ENCODE measurements at regions not wholly inside any gene's neighbourhood (a gene's known extent, or its start where the extent isn't known, plus 50 kb on each side); places are given as distances from the start of the nearest gene placed in this dataset.

DNA sequence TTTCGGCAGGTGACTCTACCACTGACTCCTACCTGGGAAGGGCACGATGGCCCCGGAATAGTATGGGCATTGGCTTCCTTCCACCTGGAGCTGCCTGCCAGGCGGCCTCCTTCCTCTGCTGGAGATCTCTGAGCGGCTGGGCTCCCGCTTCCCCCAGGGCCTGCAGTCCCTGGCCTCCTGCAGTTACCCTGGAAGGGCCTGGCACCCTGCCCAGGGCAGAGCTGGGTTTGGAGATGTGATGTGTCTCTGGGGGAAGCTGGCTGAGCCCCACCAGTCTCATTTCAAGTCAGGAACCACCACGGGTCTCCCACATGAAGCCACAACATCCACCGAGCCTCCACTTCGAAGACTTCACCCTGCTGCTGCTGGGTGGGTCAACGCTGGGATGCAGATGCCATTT is 97.9 kb downstream of the IRF8 start:
- CTCF ChIA-PET: no interaction called here
- H3K27me3 ChIP-seq (ENCODE audit: low read length): peaks cover 47% of the 10 kb centered on the region
- intact Hi-C loops (cut with micrococcal nuclease): no loop called here

DNA sequence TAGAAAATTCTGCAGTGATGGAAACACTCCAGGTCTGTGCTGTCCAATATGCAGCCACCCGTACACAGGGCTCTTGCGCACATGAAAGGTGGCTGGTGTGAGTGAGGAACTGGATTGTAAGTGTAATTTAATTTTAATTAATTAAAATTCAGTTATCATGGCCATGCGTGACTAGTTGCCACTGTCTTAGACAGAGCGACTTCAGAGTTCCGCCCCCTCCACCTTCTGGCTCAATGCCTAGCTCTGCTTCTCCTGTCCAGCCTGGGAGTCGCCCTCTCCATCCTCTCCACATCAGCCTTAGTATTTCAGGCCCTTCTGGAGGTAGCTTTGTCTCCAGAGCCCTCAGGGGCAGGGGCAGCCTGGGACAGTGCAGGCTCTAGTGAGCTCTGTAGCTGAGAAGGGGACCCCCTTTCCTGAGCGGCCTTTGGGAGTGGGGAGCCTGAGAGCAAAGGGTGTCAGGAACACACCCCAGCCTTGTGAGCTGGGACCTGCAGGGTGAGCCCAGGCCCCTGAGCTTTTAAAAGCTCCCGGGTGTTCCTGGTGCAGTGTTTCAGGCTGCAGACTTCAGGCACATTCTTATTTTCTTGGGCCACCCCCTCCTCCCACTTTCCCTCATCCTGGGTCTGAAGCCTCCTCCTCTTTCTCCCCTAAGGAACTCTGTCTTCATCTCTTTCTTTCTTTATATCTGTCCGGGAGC is 99.4 kb downstream of the IRF8 start:
- no peaks in the 10 kb centered on the region for H3K4me1 ChIP-seq (ENCODE audit: insufficient read depth, low read length)
- H3K9me2 ChIP-seq (replicated peaks; ENCODE audit: low read length): no peaks in the 10 kb centered on the region
- BruUV-seq (replicated peaks): no TSS peak
- ChIA-PET CTCF (no interaction called here), POLR2A (ENCODE audit: unreplicated experiment) (no interaction called here)
- peaks cover 48% of the 10 kb centered on the region for H3K27me3 ChIP-seq (ENCODE audit: low read length)
- no peak overlapping the region for H3K4me3 ChIP-seq (ENCODE audit: low read length)
- intact Hi-C loops (cut with micrococcal nuclease): no loop called here
- H4K20me1 ChIP-seq (ENCODE audit: low read length): no peaks in the 10 kb centered on the region
- TF ChIP-seq EZH2 (IDR thresholded peaks at IDR 0.05; ENCODE audit: low read length, unreplicated experiment): no peak
- TF ChIP-seq, protein P1, sequence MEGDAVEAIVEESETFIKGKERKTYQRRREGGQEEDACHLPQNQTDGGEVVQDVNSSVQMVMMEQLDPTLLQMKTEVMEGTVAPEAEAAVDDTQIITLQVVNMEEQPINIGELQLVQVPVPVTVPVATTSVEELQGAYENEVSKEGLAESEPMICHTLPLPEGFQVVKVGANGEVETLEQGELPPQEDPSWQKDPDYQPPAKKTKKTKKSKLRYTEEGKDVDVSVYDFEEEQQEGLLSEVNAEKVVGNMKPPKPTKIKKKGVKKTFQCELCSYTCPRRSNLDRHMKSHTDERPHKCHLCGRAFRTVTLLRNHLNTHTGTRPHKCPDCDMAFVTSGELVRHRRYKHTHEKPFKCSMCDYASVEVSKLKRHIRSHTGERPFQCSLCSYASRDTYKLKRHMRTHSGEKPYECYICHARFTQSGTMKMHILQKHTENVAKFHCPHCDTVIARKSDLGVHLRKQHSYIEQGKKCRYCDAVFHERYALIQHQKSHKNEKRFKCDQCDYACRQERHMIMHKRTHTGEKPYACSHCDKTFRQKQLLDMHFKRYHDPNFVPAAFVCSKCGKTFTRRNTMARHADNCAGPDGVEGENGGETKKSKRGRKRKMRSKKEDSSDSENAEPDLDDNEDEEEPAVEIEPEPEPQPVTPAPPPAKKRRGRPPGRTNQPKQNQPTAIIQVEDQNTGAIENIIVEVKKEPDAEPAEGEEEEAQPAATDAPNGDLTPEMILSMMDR (conservative IDR thresholded peaks at IDR 0.05; ENCODE audit: low read depth, low read length): no peak
- TF ChIP-seq EZH2phosphoT487 (IDR thresholded peaks at IDR 0.05; ENCODE audit: borderline replicate concordance, low read length): no peak
- H3K9me3 ChIP-seq (ENCODE audit: low read length): no peaks in the 10 kb centered on the region
- no peaks in the 10 kb centered on the region for H3K79me2 ChIP-seq (ENCODE audit: low read length)
- H3K36me3 ChIP-seq (ENCODE audit: low read depth, low read length): no peaks in the 10 kb centered on the region
- H3K27ac ChIP-seq (ENCODE audit: low read length): no peak overlapping the region
- no peak overlapping the region for H3K4me2 ChIP-seq (ENCODE audit: low read length)
- DNase-seq: no peak
- no peak overlapping the region for H3K9ac ChIP-seq (ENCODE audit: low read length)
- H2AFZ ChIP-seq (ENCODE audit: low read length): no peak overlapping the region
- ATAC-seq: no peak
- no peaks in the 10 kb centered on the region for H3F3A ChIP-seq (ENCODE audit: low read length, unreplicated experiment)

More for the DNA sequence above, 97.9 kb downstream of the IRF8 start:
- H3K79me2 ChIP-seq (ENCODE audit: low read length): no peaks in the 10 kb centered on the region
- H3K27ac ChIP-seq (ENCODE audit: low read length): no peak overlapping the region
- ATAC-seq (no peak), DNase-seq (no peak)
- no peaks in the 10 kb centered on the region for H3K9me2 ChIP-seq (replicated peaks; ENCODE audit: low read length)
- no peaks in the 10 kb centered on the region for H3K9me3 ChIP-seq (ENCODE audit: low read length)
- H3K9ac ChIP-seq (ENCODE audit: low read length): no peak overlapping the region
- no peaks in the 10 kb centered on the region for H4K20me1 ChIP-seq (ENCODE audit: low read length)
- no peak overlapping the region for H3K4me3 ChIP-seq (ENCODE audit: low read length)
- no TSS peak for BruUV-seq (replicated peaks)
- POLR2A ChIA-PET (ENCODE audit: unreplicated experiment): no interaction called here
- H3K36me3 ChIP-seq (ENCODE audit: low read depth, low read length): no peaks in the 10 kb centered on the region
- no peak overlapping the region for H2AFZ ChIP-seq (ENCODE audit: low read length)
- TF ChIP-seq, protein P1 (conservative IDR thresholded peaks at IDR 0.05; ENCODE audit: low read depth, low read length): no peak
- TF ChIP-seq EZH2phosphoT487 (IDR thresholded peaks at IDR 0.05; ENCODE audit: borderline replicate concordance, low read length) (no peak), EZH2 (IDR thresholded peaks at IDR 0.05; ENCODE audit: low read length, unreplicated experiment) (no peak)
- H3K4me2 ChIP-seq (ENCODE audit: low read length): no peak overlapping the region
- H3F3A ChIP-seq (ENCODE audit: low read length, unreplicated experiment): no peaks in the 10 kb centered on the region
- H3K4me1 ChIP-seq (ENCODE audit: insufficient read depth, low read length): no peaks in the 10 kb centered on the region

DNA sequence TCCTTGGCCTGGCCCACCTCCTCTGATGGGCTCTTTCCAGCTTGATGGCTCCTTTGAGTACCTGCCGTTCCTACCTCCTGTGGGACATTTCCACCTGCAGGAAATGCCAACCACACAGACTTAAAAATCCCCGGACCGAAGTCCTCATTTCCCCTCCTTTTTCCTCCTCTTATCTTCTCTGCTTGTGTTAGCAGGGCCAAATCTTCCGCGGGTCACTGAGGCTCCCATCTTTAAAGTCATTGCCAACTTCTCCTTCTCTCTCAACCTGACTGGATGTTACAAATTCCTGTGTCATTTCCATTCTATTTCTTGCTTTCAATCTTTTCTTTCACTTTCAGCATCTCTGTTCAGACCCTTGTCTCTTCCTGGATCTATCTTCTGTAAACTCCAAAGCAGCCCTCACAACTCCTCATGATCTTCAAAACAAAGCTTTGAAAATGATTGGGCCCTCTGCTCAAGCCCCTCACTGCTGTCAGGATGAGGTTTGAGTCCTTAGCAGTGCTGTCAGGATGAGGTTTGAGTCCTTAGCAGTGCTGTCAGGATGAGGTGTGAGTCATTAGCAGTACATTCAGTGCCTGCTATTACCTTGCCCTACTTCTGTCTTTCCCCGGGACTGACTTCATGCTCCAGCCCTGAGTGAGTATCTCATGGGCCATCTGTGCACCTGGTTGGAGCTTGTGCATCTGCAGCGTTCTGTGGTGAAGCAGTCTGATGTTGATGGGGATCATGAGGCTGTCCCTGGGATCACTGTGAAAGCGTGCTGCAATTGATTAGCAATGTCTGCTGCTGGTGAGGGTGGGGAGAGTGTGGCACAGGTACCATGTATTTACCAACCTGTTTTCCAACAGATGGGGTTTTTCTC is 100.1 kb downstream of the IRF8 start:
- CTCF ChIA-PET: interaction anchor here (0.5 kb wide), 1 partner anchor 183 kb away, joined by 4 read pairs; no protein-coding TSS in a partner anchor
- no peaks in the 10 kb centered on the region for H3K4me1 ChIP-seq (ENCODE audit: insufficient read depth, low read length)
- no peak overlapping the region for H3K4me2 ChIP-seq (ENCODE audit: low read length)
- H3K36me3 ChIP-seq (ENCODE audit: low read depth, low read length): no peaks in the 10 kb centered on the region
- no peak for ATAC-seq
- no peaks in the 10 kb centered on the region for H3K9me3 ChIP-seq (ENCODE audit: low read length)
- no peaks in the 10 kb centered on the region for H3F3A ChIP-seq (ENCODE audit: low read length, unreplicated experiment)
- no peaks in the 10 kb centered on the region for H3K79me2 ChIP-seq (ENCODE audit: low read length)
- no peak overlapping the region for H2AFZ ChIP-seq (ENCODE audit: low read length)
- no TSS peak for BruUV-seq (replicated peaks)
- no peak for DNase-seq
- peaks cover 49% of the 10 kb centered on the region for H3K27me3 ChIP-seq (ENCODE audit: low read length)
- H3K4me3 ChIP-seq (ENCODE audit: low read length): no peak overlapping the region
- POLR2A ChIA-PET (ENCODE audit: unreplicated experiment): no interaction called here
- intact Hi-C loops (cut with micrococcal nuclease): no loop called here
- TF ChIP-seq, protein P1 (conservative IDR thresholded peaks at IDR 0.05; ENCODE audit: low read depth, low read length): no peak
- TF ChIP-seq EZH2 (IDR thresholded peaks at IDR 0.05; ENCODE audit: low read length, unreplicated experiment) (no peak), EZH2phosphoT487 (IDR thresholded peaks at IDR 0.05; ENCODE audit: borderline replicate concordance, low read length) (no peak)
- H4K20me1 ChIP-seq (ENCODE audit: low read length): no peaks in the 10 kb centered on the region
- no peak overlapping the region for H3K9ac ChIP-seq (ENCODE audit: low read length)
- no peaks in the 10 kb centered on the region for H3K9me2 ChIP-seq (replicated peaks; ENCODE audit: low read length)
- no peak overlapping the region for H3K27ac ChIP-seq (ENCODE audit: low read length)

Data from PC-3 (cell line).